ENCODE measurements at regions not wholly inside any gene's neighbourhood (a gene's known extent, or its start where the extent isn't known, plus 50 kb on each side); places are given as distances from the start of the nearest gene placed in this dataset.

- TF ChIP-seq POLR2A (IDR thresholded peaks at IDR 0.05; ENCODE audit: extremely low read depth, insufficient read length): no peak
- TF ChIP-seq CTCF (IDR thresholded peaks at IDR 0.05; ENCODE audit: low read depth, low read length): no peak
- no peak for TF ChIP-seq MYC (IDR thresholded peaks at IDR 0.05; ENCODE audit: low read depth, low read length)
- no peak for TF ChIP-seq MAX (IDR thresholded peaks at IDR 0.05; ENCODE audit: low read depth, low read length)
- H3K4me3 ChIP-seq (ENCODE audit: low read depth, low read length): no peak overlapping the region
- DNase-seq (ENCODE audit: low read depth): no peak
These were observed 439.7 kb downstream of the CCSER2 start for GRCh38 chr10:84768132-84768531.

- TF ChIP-seq MAX (IDR thresholded peaks at IDR 0.05; ENCODE audit: low read depth, low read length) (no peak), POLR2A (IDR thresholded peaks at IDR 0.05; ENCODE audit: extremely low read depth, insufficient read length) (no peak), MYC (IDR thresholded peaks at IDR 0.05; ENCODE audit: low read depth, low read length) (no peak)
These were observed 442.4 kb downstream of the CCSER2 start for GRCh38 chr10:84770824-84771223.

GRCh38 chr10:84783386-84783785, 455.0 kb downstream of the CCSER2 start:
- peak; percentile 50 for DNase-seq (ENCODE audit: low read depth)
- H3K4me3 ChIP-seq (ENCODE audit: low read depth, low read length): no peak overlapping the region

More at GRCh38 chr10:84770824-84771223, 442.4 kb downstream of the CCSER2 start:
- H3K4me3 ChIP-seq (ENCODE audit: low read depth, low read length): no peak overlapping the region
- no peak for DNase-seq (ENCODE audit: low read depth)

GRCh38 chr10:84783909-84784308, 455.5 kb downstream of the CCSER2 start:
- no peak for DNase-seq (ENCODE audit: low read depth)
- TF ChIP-seq MYC (IDR thresholded peaks at IDR 0.05; ENCODE audit: low read depth, low read length) (no peak), POLR2A (IDR thresholded peaks at IDR 0.05; ENCODE audit: extremely low read depth, insufficient read length) (no peak), MAX (IDR thresholded peaks at IDR 0.05; ENCODE audit: low read depth, low read length) (no peak), CTCF (IDR thresholded peaks at IDR 0.05; ENCODE audit: low read depth, low read length) (no peak)
- no peak overlapping the region for H3K4me3 ChIP-seq (ENCODE audit: low read depth, low read length)

More at GRCh38 chr10:84783386-84783785, 455.0 kb downstream of the CCSER2 start:
- TF ChIP-seq MAX (IDR thresholded peaks at IDR 0.05; ENCODE audit: low read depth, low read length): no peak
- TF ChIP-seq CTCF (IDR thresholded peaks at IDR 0.05; ENCODE audit: low read depth, low read length): peak; percentile 72

GRCh38 chr10:84784749-84785148, 456.4 kb downstream of the CCSER2 start:
- TF ChIP-seq POLR2A (IDR thresholded peaks at IDR 0.05; ENCODE audit: extremely low read depth, insufficient read length): no peak
- no peak for TF ChIP-seq MYC (IDR thresholded peaks at IDR 0.05; ENCODE audit: low read depth, low read length)
- TF ChIP-seq CTCF (IDR thresholded peaks at IDR 0.05; ENCODE audit: low read depth, low read length): no peak
- TF ChIP-seq MAX (IDR thresholded peaks at IDR 0.05; ENCODE audit: low read depth, low read length): no peak
- H3K4me3 ChIP-seq (ENCODE audit: low read depth, low read length): no peak overlapping the region
- DNase-seq (ENCODE audit: low read depth): no peak

- TF ChIP-seq CTCF (IDR thresholded peaks at IDR 0.05; ENCODE audit: low read depth, low read length) (no peak), MAX (IDR thresholded peaks at IDR 0.05; ENCODE audit: low read depth, low read length) (no peak), MYC (IDR thresholded peaks at IDR 0.05; ENCODE audit: low read depth, low read length) (no peak), POLR2A (IDR thresholded peaks at IDR 0.05; ENCODE audit: extremely low read depth, insufficient read length) (no peak)
- H3K4me3 ChIP-seq (ENCODE audit: low read depth, low read length): no peak overlapping the region
- no peak for DNase-seq (ENCODE audit: low read depth)
These were observed 460.6 kb downstream of the CCSER2 start for GRCh38 chr10:84789026-84789425.
